ENCODE measurements at regions not wholly inside any gene's neighbourhood (a gene's known extent, or its start where the extent isn't known, plus 50 kb on each side); places are given as distances from the start of the nearest gene placed in this dataset.

DNA sequence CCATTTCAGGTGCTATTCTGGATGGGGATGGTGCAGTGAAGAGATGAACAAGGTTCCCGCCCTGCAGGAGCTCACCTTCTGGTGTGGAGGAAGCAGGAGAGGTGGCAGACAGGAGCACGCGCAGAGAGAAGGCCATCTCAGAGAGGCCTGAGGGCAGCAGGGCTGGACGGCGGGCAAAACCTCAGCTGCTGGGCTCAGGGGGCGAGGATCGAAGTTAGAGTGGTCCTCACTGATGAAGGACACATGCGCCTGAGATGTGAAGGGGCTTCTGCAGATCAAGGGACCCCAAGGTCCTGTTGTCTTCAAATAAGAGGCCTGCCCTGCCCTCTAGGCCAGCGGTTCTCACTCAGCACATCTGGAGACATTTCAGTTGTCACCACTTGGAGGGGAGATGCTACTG is 198.4 kb upstream of the PMEPA1 start:
- 85% methylated on average over 7 of the region's 9 CpGs; no CpG with 5 or more reads in 1 of the 2 experiments for WGBS, 2 experiments (ENCODE audit: extremely low coverage in 2 of 2, insufficient read length in 1 of 2)
- in situ Hi-C loops (cut with MboI; ENCODE audit: low sequenced_read_pairs): no loop called here
- Histone ChIP-seq H2AFZ (replicated peaks; ENCODE audit: low read length, poor library complexity) (no peak overlapping the region), H4K8ac (ENCODE audit: low read depth in 2 of 2, low read length in 2 of 2) (no peak overlapping the region), H3K4me2 (ENCODE audit: low read depth, low read length) (no peak overlapping the region), H2BK120ac (ENCODE audit: low read depth, low read length) (no peak overlapping the region), H3K4me3 (ENCODE audit: insufficient read depth, low read depth, low read length) (no peak overlapping the region), H3K27ac (ENCODE audit: insufficient read depth, low read length) (no peak overlapping the region), H4K91ac (ENCODE audit: insufficient read depth, low read depth, low read length) (no peak overlapping the region), H3K36me3 (ENCODE audit: control insufficient read depth, insufficient read depth, low read length) (no peaks in the 10 kb centered on the region), H3K4ac (ENCODE audit: low read depth, low read length) (no peak overlapping the region), H3K23ac (ENCODE audit: low read depth, low read length) (no peak overlapping the region), H2BK20ac (ENCODE audit: low read depth, low read length) (no peak overlapping the region), H2AK5ac (ENCODE audit: low read depth, low read length) (no peak overlapping the region), H3K9me3 (ENCODE audit: control insufficient read depth, insufficient read depth, low read length) (no peaks in the 10 kb centered on the region), H3K4me1 (ENCODE audit: control insufficient read depth, insufficient read depth, low read length) (no peaks in the 10 kb centered on the region), H3K27me3 (ENCODE audit: control insufficient read depth, insufficient read depth, low read length) (no peaks in the 10 kb centered on the region; the same call in 1 of the 2 replicates), H2AK9ac (replicated peaks; ENCODE audit: low read depth, low read length, poor library complexity) (no peak overlapping the region), H3K14ac (replicated peaks; ENCODE audit: low read depth, low read length) (no peak overlapping the region), H2BK5ac (ENCODE audit: low read depth, low read length, poor library complexity, severe bottlenecking) (no peak overlapping the region), H3K9ac (ENCODE audit: low read depth, low read length) (no peak overlapping the region), H3K79me1 (ENCODE audit: low read depth in 1 of 2, low read length in 2 of 2) (no peaks in the 10 kb centered on the region), H4K20me1 (ENCODE audit: insufficient read depth, low read length) (no peaks in the 10 kb centered on the region), H3K56ac (ENCODE audit: extremely low read depth, insufficient read depth, low read length) (no peak overlapping the region), H3K9me1 (ENCODE audit: insufficient read depth, low read length) (no peaks in the 10 kb centered on the region), H3K18ac (ENCODE audit: low read depth, low read length) (no peak overlapping the region), H4K5ac (ENCODE audit: low read depth, low read length) (no peak overlapping the region), H2BK15ac (ENCODE audit: low read depth, low read length) (no peak overlapping the region)
- BruUV-seq (replicated peaks): no TSS peak
- POLR2A ChIA-PET (ENCODE audit: unreplicated experiment): no interaction called here
- dilution Hi-C loops (cut with HindIII; ENCODE audit: low sequenced_read_pairs, unreplicated experiment): no loop called here
- CTCF ChIA-PET: no interaction called here
- TF ChIP-seq, protein P1, sequence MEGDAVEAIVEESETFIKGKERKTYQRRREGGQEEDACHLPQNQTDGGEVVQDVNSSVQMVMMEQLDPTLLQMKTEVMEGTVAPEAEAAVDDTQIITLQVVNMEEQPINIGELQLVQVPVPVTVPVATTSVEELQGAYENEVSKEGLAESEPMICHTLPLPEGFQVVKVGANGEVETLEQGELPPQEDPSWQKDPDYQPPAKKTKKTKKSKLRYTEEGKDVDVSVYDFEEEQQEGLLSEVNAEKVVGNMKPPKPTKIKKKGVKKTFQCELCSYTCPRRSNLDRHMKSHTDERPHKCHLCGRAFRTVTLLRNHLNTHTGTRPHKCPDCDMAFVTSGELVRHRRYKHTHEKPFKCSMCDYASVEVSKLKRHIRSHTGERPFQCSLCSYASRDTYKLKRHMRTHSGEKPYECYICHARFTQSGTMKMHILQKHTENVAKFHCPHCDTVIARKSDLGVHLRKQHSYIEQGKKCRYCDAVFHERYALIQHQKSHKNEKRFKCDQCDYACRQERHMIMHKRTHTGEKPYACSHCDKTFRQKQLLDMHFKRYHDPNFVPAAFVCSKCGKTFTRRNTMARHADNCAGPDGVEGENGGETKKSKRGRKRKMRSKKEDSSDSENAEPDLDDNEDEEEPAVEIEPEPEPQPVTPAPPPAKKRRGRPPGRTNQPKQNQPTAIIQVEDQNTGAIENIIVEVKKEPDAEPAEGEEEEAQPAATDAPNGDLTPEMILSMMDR (conservative IDR thresholded peaks at IDR 0.05; ENCODE audit: low read depth, low read length): no peak
- TF ChIP-seq RCOR1 (IDR thresholded peaks at IDR 0.05; ENCODE audit: insufficient replicate concordance, low read length) (no peak), CHD1 (IDR thresholded peaks at IDR 0.05; ENCODE audit: low read depth, low read length) (no peak), CEBPB (IDR thresholded peaks at IDR 0.05; ENCODE audit: low read depth, low read length) (no peak), NFE2L2 (IDR thresholded peaks at IDR 0.05; ENCODE audit: low read depth, low read length) (no peak), FOS (IDR thresholded peaks at IDR 0.05; ENCODE audit: low read depth, low read length) (no peak), MXI1 (IDR thresholded peaks at IDR 0.05; ENCODE audit: borderline replicate concordance, low read depth, low read length) (no peak), RAD21 (IDR thresholded peaks at IDR 0.05; ENCODE audit: low read length) (no peak), RFX5 (IDR thresholded peaks at IDR 0.05; ENCODE audit: low read depth, low read length) (no peak), MAZ (IDR thresholded peaks at IDR 0.05; ENCODE audit: borderline replicate concordance, low read depth, low read length) (no peak), SMC3 (IDR thresholded peaks at IDR 0.05; ENCODE audit: low read depth, low read length) (no peak), BHLHE40 (IDR thresholded peaks at IDR 0.05; ENCODE audit: low read depth, low read length) (no peak), MAFK (IDR thresholded peaks at IDR 0.05; ENCODE audit: low read depth, low read length) (no peak), POLR2A (IDR thresholded peaks at IDR 0.05; ENCODE audit: low read depth, low read length) (no peak)
- TF ChIP-seq, protein P2, sequence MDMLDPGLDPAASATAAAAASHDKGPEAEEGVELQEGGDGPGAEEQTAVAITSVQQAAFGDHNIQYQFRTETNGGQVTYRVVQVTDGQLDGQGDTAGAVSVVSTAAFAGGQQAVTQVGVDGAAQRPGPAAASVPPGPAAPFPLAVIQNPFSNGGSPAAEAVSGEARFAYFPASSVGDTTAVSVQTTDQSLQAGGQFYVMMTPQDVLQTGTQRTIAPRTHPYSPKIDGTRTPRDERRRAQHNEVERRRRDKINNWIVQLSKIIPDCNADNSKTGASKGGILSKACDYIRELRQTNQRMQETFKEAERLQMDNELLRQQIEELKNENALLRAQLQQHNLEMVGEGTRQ (IDR thresholded peaks at IDR 0.05; ENCODE audit: low read depth, low read length): no peak
- TF ChIP-seq, protein P3, sequence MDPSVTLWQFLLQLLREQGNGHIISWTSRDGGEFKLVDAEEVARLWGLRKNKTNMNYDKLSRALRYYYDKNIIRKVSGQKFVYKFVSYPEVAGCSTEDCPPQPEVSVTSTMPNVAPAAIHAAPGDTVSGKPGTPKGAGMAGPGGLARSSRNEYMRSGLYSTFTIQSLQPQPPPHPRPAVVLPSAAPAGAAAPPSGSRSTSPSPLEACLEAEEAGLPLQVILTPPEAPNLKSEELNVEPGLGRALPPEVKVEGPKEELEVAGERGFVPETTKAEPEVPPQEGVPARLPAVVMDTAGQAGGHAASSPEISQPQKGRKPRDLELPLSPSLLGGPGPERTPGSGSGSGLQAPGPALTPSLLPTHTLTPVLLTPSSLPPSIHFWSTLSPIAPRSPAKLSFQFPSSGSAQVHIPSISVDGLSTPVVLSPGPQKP (IDR thresholded peaks at IDR 0.05; ENCODE audit: borderline replicate concordance, low read depth, low read length): no peak
- intact Hi-C loops (cut with micrococcal nuclease): no loop called here
- ATAC-seq (ENCODE audit: low read depth) (no peak), DNase-seq (no peak)

Measured in IMR-90 (cell line).